KMS-11 (cell line): ENCODE measurements at regions not wholly inside any gene's neighbourhood (a gene's known extent, or its start where the extent isn't known, plus 50 kb on each side); places are given as distances from the start of the nearest gene placed in this dataset.

Experiments used
- H2AFZ ChIP-seq: fragments of 200-600 bp; sonication (generic); 2 replicates; pipeline ENCODE4 v1.6.1; 2016; ENCODE audit warnings: antibody characterized with exemption, mixed run types, low read depth
- H3K27ac ChIP-seq: fragments of 200-600 bp; sonication (generic); 2 replicates; pipeline ENCODE4 v1.6.1; 2016; ENCODE audit warnings: mild to moderate bottlenecking, mixed run types
- H3K27me3 ChIP-seq: fragments of 200-600 bp; sonication (generic); 2 replicates; pipeline ENCODE4 v1.6.1; 2017; ENCODE audit warnings: mild to moderate bottlenecking, low read depth, mixed run types, moderate library complexity; ENCODE audit not compliant: insufficient read depth
- H3K36me3 ChIP-seq: fragments of 200-600 bp; sonication (generic); 2 replicates; pipeline ENCODE4 v1.6.1; 2017; ENCODE audit warnings: mild to moderate bottlenecking, mixed run types; ENCODE audit not compliant: insufficient read depth
- H3K4me1 ChIP-seq: fragments of 200-600 bp; sonication (generic); 2 replicates; pipeline ENCODE4 v1.6.1; 2016; ENCODE audit warnings: mild to moderate bottlenecking, low read depth, mixed run types; ENCODE audit not compliant: poor library complexity, severe bottlenecking
- H3K4me2 ChIP-seq: fragments of 200-600 bp; sonication (generic); 2 replicates; pipeline ENCODE4 v1.7.0; 2016; ENCODE audit warnings: mild to moderate bottlenecking, mixed run types
- H3K4me3 ChIP-seq: fragments of 200-600 bp; sonication (generic); IDR thresholded peaks from 2 replicates; pipeline ENCODE4 v1.6.1; 2017; ENCODE audit warnings: low read depth, low read length, mixed read lengths; ENCODE audit not compliant: insufficient read depth
- H3K79me2 ChIP-seq: fragments of 200-600 bp; sonication (generic); 2 replicates; pipeline ENCODE4 v1.6.1; 2016; ENCODE audit warnings: low read depth, mixed run types; ENCODE audit not compliant: insufficient read depth
- H3K9ac ChIP-seq: fragments of 200-600 bp; sonication (generic); 2 replicates; pipeline ENCODE4 v1.6.1; 2016; ENCODE audit warnings: mild to moderate bottlenecking, mixed run types
- H4K20me1 ChIP-seq: fragments of 200-600 bp; sonication (generic); 2 replicates; pipeline ENCODE4 v1.6.1; 2016; ENCODE audit warnings: mild to moderate bottlenecking, mixed run types; ENCODE audit not compliant: insufficient read depth
- TF ChIP-seq, protein P1 (sequence below): fragments of 200-600 bp; sonication (generic); conservative IDR thresholded peaks from 2 replicates; pipeline ENCODE4 v1.6.1; 2017; ENCODE audit warnings: low read depth, mild to moderate bottlenecking, antibody characterized with exemption, low read length, moderate library complexity, mixed read lengths

DNA sequence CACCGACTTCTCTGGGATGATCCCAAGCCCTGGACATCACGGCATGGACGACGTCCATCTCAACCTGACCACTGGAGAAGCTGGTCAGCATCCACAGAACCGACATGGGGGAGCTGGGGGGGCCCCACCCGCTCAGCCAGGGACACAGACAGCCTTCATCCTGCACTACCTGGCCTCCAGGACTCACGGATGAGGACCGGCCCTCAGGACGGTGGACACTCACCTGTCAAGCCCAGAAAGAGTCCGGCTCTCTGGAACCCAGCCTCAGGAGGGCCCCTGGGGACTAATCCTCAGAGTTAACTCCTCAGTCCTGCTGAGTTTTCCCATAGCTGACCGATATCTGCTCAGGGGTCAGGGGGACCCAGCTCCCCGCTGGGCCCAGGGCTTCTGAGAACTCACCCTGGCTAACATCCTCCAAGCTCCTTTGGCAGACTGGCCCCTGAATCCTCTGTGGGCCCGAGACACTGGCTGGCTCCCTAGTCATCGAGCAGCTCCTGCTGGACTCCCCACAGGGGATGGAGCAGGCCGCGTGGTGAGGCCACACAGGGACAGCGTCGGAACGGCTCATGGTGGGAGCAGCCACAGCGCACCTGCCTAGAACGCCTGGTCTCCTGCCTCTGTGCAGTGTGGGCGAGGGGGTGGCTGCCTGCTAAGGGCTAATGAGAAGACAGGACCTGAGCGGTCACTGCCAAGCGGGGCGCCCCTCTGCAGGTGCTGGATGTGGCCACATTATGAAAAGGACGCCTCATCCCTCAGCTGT lies 649.2 kb downstream of the BRD1 start:
- Histone ChIP-seq H3K27ac (no peak overlapping the region), H3K9ac (no peak overlapping the region), H4K20me1 (no peaks in the 10 kb centered on the region), H3K79me2 (no peaks in the 10 kb centered on the region), H3K36me3 (no peaks in the 10 kb centered on the region), H3K4me2 (no peak overlapping the region), H3K27me3 (no peaks in the 10 kb centered on the region), H3K4me3 (no peak overlapping the region), H3K4me1 (no peaks in the 10 kb centered on the region), H2AFZ (no peak overlapping the region)
- TF ChIP-seq, protein P1, sequence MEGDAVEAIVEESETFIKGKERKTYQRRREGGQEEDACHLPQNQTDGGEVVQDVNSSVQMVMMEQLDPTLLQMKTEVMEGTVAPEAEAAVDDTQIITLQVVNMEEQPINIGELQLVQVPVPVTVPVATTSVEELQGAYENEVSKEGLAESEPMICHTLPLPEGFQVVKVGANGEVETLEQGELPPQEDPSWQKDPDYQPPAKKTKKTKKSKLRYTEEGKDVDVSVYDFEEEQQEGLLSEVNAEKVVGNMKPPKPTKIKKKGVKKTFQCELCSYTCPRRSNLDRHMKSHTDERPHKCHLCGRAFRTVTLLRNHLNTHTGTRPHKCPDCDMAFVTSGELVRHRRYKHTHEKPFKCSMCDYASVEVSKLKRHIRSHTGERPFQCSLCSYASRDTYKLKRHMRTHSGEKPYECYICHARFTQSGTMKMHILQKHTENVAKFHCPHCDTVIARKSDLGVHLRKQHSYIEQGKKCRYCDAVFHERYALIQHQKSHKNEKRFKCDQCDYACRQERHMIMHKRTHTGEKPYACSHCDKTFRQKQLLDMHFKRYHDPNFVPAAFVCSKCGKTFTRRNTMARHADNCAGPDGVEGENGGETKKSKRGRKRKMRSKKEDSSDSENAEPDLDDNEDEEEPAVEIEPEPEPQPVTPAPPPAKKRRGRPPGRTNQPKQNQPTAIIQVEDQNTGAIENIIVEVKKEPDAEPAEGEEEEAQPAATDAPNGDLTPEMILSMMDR, result no peak

DNA sequence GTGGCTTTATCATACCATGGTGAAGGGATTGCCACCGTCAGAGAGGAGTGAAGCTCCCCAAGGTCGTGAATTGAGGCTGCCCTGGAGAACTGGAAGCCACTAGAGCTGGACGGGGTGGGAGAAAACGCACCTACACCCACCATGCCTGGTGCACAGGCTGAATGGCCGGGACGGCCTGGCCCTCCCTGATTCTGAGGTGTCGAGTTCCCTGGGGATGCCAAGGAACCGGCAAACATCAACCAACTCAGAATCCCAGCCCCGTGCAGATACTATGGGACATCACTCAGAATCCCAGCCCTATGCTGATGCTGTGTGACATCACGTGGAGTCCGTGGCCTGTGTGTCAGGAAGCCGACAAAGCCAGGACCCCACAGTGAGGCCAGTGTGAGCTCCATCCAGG lies 650.0 kb downstream of the BRD1 start:
- Histone ChIP-seq H3K9ac (no peak overlapping the region), H3K27me3 (no peaks in the 10 kb centered on the region), H3K4me1 (no peaks in the 10 kb centered on the region), H2AFZ (no peak overlapping the region), H3K27ac (no peak overlapping the region), H4K20me1 (no peaks in the 10 kb centered on the region), H3K79me2 (no peaks in the 10 kb centered on the region), H3K4me3 (no peak overlapping the region), H3K36me3 (no peaks in the 10 kb centered on the region), H3K4me2 (no peak overlapping the region)
- TF ChIP-seq, protein P1, result no peak

DNA sequence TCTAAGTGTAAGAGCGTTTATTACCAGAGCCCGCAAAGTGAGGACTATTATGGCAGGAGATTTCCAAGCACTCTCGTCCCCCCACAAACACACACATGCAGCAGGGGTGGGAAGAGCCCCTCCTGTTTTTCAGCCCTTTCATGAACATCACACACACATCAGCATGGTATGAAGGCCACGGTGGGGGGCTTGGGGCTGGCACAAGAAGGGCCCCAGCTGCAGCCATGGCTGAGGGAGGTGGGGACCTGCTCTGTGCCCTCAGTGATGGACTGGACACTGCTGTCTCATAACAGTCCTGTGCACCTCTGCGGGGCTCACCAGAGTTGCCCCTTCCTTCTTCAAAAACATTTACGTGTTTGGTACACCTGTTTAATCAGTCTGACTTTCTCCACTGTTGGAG lies 650.7 kb downstream of the BRD1 start:
- H3K79me2 ChIP-seq, result no peaks in the 10 kb centered on the region
- H3K36me3 ChIP-seq, result no peaks in the 10 kb centered on the region
- no peak overlapping the region for H3K4me3 ChIP-seq
- no peak overlapping the region for H3K4me2 ChIP-seq
- TF ChIP-seq, protein P1, result no peak
- no peak overlapping the region for H3K9ac ChIP-seq
- no peaks in the 10 kb centered on the region for H4K20me1 ChIP-seq
- no peak overlapping the region for H2AFZ ChIP-seq
- H3K27me3 ChIP-seq, result no peaks in the 10 kb centered on the region
- H3K4me1 ChIP-seq, result no peaks in the 10 kb centered on the region
- no peak overlapping the region for H3K27ac ChIP-seq

DNA sequence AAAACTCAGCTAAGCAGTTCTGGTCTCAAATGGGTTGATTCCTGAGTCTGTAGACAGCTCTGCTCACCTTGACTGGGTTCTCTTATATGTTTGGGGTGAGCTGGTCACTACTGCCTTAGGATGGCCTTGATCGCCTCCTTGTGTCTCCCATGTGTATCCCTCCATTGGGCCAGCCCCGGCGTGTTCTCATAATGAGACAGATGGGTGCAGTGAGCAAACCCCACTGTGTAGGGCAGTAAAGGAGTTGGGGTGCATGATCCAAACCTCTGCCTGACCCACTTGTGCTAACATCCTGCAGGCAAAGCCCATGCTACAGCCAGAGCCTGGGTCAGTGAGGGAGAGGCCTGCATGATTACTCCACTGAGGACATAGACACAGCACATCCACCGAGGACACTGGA lies 657.6 kb downstream of the BRD1 start:
- H2AFZ ChIP-seq, result no peak overlapping the region
- H3K9ac ChIP-seq, result no peak overlapping the region
- no peak overlapping the region for H3K4me3 ChIP-seq
- H3K36me3 ChIP-seq, result no peaks in the 10 kb centered on the region
- H3K27me3 ChIP-seq, result no peaks in the 10 kb centered on the region
- H3K79me2 ChIP-seq, result no peaks in the 10 kb centered on the region
- H4K20me1 ChIP-seq, result no peaks in the 10 kb centered on the region
- H3K4me2 ChIP-seq, result no peak overlapping the region
- TF ChIP-seq, protein P1, result no peak
- H3K27ac ChIP-seq, result no peak overlapping the region
- no peaks in the 10 kb centered on the region for H3K4me1 ChIP-seq
